HFF-Myc (cell line): ENCODE measurements at regions not wholly inside any gene's neighbourhood (a gene's known extent, or its start where the extent isn't known, plus 50 kb on each side); places are given as distances from the start of the nearest gene placed in this dataset.
"Not testable (repeated sequence)": the region's sequence is repeated elsewhere in the genome, so short reads cannot be mapped to it uniquely, and the experiment has no call there.

Experiments used
- DNase-seq: peaks from one replicate; pipeline ENCODE4 v3.0.0-alpha.2; 2011; ENCODE audit warnings: low read depth; ENCODE audit errors: extremely low read depth
- H3K4me3 ChIP-seq: replicated peaks from 2 replicates; pipeline ENCODE4 v1.5.1; 2011; ENCODE audit warnings: low read depth, mild to moderate bottlenecking, control low read depth, low read length
- CTCF ChIP-seq: IDR thresholded peaks from 2 replicates; pipeline ENCODE4 v1.5.1; 2012; ENCODE audit warnings: mild to moderate bottlenecking, low read depth, low read length, control low read depth; ENCODE audit errors: missing control alignments

GRCh38 chr18:22572341-22572740, 154.6 kb upstream of the CTAGE1 start:
- no peak overlapping the region for H3K4me3 ChIP-seq
- TF ChIP-seq CTCF: no peak
- no peak for DNase-seq

GRCh38 chr18:22579271-22579670, 161.6 kb upstream of the CTAGE1 start:
- H3K4me3 ChIP-seq: no peak overlapping the region
- TF ChIP-seq CTCF: no peak
- no peak for DNase-seq

- DNase-seq: no peak
- H3K4me3 ChIP-seq: no peak overlapping the region
- no peak for TF ChIP-seq CTCF
Measured at GRCh38 chr18:22585333-22585732, 167.6 kb upstream of the CTAGE1 start.

- H3K4me3 ChIP-seq: no peak overlapping the region
- TF ChIP-seq CTCF: no peak
- no peak for DNase-seq
Measured at GRCh38 chr18:22585821-22586220, 168.1 kb upstream of the CTAGE1 start.

GRCh38 chr18:22591222-22591621, 173.5 kb upstream of the CTAGE1 start:
- TF ChIP-seq CTCF: no peak
- no peak for DNase-seq
- no peak overlapping the region for H3K4me3 ChIP-seq

- no peak overlapping the region for H3K4me3 ChIP-seq
- DNase-seq: no peak
- TF ChIP-seq CTCF: no peak
Measured at GRCh38 chr18:22594155-22594690, 176.5 kb upstream of the CTAGE1 start.

- DNase-seq: peak; percentile 59
- no peak for TF ChIP-seq CTCF
- no peak overlapping the region for H3K4me3 ChIP-seq
Measured at GRCh38 chr18:22601481-22601880, 183.8 kb upstream of the CTAGE1 start.

GRCh38 chr18:22602456-22602855, 184.7 kb upstream of the CTAGE1 start:
- DNase-seq: not testable (repeated sequence)

More at GRCh38 chr18:22602456-22602855, 184.7 kb upstream of the CTAGE1 start:
- not testable (repeated sequence) for H3K4me3 ChIP-seq
